NCI-H748 (cell line): ENCODE measurements at regions not wholly inside any gene's neighbourhood (a gene's known extent, or its start where the extent isn't known, plus 50 kb on each side); places are given as distances from the start of the nearest gene placed in this dataset.

ENCODE experiments used
- DNase-seq: peaks from one replicate; lab custom pipeline; 2025; ENCODE audit not compliant: unreplicated experiment; lab: John Stamatoyannopoulos, UW

- no peak for DNase-seq
Measured at GRCh38 chr18:73746101-73746500, 401.5 kb downstream of the FBXO15 start.

- no peak for DNase-seq
Measured at GRCh38 chr18:73742957-73743356, 404.7 kb downstream of the FBXO15 start.

GRCh38 chr18:73741946-73742345 is 405.7 kb downstream of the FBXO15 start:
- DNase-seq = no peak

GRCh38 chr18:73739098-73739497 is 408.5 kb downstream of the FBXO15 start:
- DNase-seq = no peak

GRCh38 chr18:73737990-73738389 is 409.6 kb downstream of the FBXO15 start:
- DNase-seq = no peak

GRCh38 chr18:73735836-73736235 is 411.8 kb downstream of the FBXO15 start:
- DNase-seq = no peak

- DNase-seq = no peak
Measured at GRCh38 chr18:73733806-73734314, 413.8 kb downstream of the FBXO15 start.

GRCh38 chr18:73733376-73733775 is 414.3 kb downstream of the FBXO15 start:
- no peak for DNase-seq

DNA sequence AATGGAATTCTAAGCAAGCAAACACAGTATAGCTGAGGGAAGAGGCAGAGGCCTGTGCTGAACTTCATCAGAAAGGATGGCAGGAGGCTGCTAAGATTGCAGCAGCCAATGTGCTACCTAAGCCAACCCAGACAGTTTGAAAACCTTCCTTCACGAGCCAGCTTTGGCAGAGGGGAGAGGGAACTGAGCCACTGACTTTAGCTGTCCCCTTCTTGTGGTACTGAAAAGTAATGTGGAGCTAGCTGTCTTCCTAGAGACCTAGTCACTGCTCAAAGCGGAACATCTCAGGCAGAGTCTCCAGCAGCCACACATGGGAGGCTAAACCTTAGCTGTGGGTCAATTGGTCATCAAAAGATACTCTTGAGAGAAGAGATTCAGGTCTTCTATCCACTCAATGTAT is 419.0 kb downstream of the FBXO15 start:
- no peak for DNase-seq

- DNase-seq = no peak
Measured at GRCh38 chr18:73724958-73725357, 422.7 kb downstream of the FBXO15 start.

- peak; percentile 22 for DNase-seq
Measured at GRCh38 chr18:73719611-73720010, 428.0 kb downstream of the FBXO15 start.

- DNase-seq = no peak
Measured at GRCh38 chr18:73717570-73717969, 430.1 kb downstream of the FBXO15 start.

DNA sequence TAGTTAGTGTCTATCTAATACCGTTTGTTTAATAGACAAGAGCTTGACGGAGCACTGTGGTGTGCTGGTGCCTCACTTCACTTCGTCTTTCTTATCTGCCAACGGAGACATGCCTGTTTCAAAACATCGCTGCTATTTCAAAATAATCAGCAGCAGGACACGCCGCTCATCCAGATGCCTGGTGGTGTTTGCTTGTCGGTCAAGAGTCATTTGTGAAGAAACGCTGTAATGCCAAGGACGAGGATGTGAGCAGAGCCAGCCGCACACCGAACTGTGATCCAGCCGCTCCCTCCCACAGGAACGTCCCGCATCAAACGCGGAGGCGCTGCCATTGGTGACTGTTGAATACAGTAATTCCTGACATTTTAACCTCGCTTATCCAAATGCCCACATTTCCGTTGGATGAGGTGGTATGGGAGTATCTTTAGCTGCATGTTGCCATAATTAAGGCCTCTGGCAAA is 432.4 kb downstream of the FBXO15 start:
- DNase-seq = peak; percentile 75

DNA sequence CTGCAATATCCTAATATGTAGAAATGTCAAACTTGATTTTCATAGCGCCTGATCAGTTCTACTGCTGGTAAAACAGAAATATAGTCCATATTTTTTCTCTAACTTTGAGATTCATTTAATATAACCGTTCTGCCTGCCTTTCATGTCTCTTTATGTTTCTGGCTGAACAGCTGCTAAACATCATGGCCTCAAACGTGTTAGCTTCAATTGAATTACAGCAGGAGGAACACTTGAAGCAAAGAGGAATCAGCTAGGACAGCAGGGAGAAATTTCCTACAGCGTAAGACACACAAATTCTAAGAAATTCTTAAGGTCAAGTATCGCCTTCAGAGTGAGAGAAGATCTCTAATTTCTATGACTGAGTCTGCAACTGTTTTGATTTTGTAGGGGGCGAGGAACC is 433.2 kb downstream of the FBXO15 start:
- DNase-seq = no peak

- DNase-seq = peak; percentile 49
Measured at GRCh38 chr18:73711256-73711655, 436.4 kb downstream of the FBXO15 start.

DNA sequence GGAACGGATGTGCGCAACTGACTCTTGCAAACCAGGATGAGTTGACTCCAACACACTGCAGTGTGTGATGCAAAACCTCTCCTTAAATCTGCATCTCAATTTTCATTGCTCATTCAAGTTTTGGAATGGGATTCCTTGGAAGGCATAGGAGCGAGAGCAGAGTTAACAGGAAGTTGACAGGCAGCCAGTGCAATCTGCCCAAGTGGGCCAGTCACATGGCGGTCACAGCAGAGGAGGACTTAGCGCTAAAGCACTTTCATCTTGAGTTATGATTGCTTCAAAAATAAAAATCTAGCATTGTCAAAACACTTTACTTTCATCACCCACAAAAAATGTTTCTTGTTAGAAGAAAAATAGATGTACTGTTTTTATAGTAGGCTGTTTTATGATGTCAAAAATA is 439.0 kb downstream of the FBXO15 start:
- DNase-seq = no peak

GRCh38 chr18:73707035-73707434 is 440.6 kb downstream of the FBXO15 start:
- no peak for DNase-seq

DNA sequence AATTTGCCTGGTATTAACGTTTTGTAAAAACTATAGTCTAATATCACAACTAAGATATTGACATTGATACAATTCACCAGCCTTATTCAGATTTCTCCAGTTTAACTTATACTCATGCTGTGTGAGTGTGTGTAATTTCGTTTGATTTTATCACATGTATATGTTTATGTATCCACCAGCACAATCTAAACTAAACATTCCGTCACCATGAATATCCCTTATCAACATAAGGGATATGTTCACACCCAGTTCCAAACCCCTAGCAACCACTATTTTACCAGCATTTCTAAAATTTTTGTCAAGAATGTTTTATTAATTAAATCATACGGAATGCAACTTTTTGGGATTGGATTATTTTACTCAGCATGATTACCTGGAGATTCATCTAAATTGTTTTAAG is 450.3 kb downstream of the FBXO15 start:
- DNase-seq = no peak

- DNase-seq = no peak
Measured at GRCh38 chr18:73696698-73697097, 450.9 kb downstream of the FBXO15 start.

- DNase-seq = no peak
Measured at GRCh38 chr18:73696171-73696570, 451.5 kb downstream of the FBXO15 start.

DNA sequence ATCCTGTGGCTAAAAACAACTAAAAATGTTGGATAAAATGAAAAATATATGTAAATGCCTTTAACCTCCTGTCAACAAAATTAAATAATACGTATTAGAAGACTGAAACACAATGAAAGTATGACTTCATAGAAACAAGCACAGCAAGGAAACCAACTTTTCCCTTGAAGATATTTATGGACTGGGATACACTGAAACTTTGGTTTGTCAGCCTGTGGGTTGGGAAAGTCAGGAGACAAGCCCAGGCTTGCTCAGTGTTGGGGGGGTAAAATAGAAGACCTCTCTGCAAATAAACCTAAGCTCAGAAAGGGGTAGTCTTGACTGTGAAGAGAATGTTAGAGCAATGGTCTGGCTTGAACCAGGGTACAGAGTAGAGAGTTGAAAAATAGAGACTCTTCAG is 454.5 kb downstream of the FBXO15 start:
- DNase-seq = no peak

DNA sequence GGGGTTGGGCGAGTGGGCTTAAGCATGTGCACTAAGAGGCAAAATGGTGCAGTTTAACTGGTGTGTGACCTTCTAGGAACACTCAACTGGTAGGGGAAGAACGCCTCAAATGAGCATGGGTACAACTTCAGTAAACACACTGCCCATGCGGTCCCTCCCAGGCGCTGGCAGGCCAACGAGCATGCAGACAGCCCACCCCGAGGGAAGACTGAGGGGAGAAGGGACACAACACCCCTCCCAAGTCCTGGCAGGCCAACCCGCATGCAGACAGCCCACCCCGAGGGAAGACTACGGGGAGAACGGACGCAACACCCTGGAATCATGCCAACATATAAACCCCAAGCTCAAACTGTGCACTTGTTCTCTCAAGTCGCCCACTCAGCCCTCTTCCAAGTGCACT is 456.0 kb downstream of the FBXO15 start:
- DNase-seq = no peak

GRCh38 chr18:73691118-73691517 is 456.5 kb downstream of the FBXO15 start:
- DNase-seq = peak; percentile 41

DNA sequence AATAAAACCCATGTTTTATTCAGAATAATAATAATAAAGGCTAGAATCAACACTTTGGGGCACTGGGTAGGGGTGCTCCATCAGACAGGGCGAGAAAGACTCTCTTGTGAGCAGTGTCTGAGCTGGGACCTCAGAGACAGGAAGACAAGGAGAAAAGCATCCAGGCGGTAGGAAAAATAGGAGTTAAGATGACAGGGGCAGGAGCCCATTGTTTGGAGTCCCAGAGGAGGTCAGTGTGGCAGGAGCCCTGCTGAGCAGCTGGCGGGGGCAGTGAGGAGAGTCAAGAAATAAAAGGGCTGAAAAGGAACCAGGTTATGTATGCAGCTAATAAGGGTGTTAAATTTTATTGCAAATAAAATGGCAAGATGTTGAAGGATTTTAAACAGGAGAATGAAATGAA is 457.4 kb downstream of the FBXO15 start:
- peak; percentile 8 for DNase-seq
